ENCODE measurements at regions not wholly inside any gene's neighbourhood (a gene's known extent, or its start where the extent isn't known, plus 50 kb on each side); places are given as distances from the start of the nearest gene placed in this dataset.
"Not testable (repeated sequence)": the region's sequence is repeated elsewhere in the genome, so short reads cannot be mapped to it uniquely, and the experiment has no call there.

DNA sequence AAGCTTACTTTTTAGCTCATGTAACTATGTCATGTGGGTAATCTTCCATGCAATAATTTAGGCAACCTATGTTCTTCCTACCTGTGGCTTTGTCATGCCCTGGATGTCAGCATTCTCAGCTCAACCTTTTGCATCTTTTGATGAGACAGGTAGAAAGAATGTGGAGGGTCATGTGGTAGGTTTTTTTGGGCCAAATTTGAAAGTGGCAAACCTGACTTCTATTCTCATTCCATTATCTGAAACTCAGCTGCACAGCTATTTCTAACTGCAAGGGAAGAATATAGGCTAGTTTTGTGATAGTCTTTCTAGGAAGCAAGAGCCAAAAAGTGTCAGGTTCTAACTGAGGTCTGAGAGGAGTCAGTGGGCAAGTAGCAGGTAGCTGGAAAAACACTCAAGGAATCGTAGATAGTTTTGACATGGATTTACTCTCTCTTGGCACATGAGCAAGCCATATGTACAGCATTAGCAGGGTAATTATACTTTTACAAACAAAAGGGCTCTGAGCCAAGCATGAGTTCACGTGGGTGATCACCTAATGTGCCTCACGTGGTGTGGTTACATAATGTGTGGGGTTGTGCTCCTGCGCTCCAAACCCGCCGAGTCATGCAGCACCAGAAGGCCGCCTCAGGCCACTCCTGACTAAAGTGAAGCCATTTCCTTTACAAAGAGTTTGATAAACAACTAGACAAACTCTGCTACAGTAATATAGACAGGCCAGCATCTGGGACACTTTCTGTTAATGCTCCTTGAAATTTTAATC, 1013.8 kb downstream of the PLA2G4A start:
- WGBS (ENCODE audit: insufficient coverage), result no CpG with 5 or more reads among the region's 7 CpGs
- Histone ChIP-seq H3K27me3 (ENCODE audit: control insufficient read depth, insufficient read depth, low read length) (no peaks in the 10 kb centered on the region), H3K4me3 (ENCODE audit: low read length) (no peak overlapping the region), H3K4me1 (ENCODE audit: control insufficient read depth, insufficient read depth, low read length) (no peaks in the 10 kb centered on the region), H3K36me3 (ENCODE audit: control insufficient read depth, insufficient read depth, low read length) (no peaks in the 10 kb centered on the region), H3K27ac (ENCODE audit: low read length) (no peak overlapping the region), H3K9me3 (replicated peaks; ENCODE audit: control insufficient read depth, low read depth, low read length) (no peaks in the 10 kb centered on the region)
- peak; percentile 25 for DNase-seq

DNA sequence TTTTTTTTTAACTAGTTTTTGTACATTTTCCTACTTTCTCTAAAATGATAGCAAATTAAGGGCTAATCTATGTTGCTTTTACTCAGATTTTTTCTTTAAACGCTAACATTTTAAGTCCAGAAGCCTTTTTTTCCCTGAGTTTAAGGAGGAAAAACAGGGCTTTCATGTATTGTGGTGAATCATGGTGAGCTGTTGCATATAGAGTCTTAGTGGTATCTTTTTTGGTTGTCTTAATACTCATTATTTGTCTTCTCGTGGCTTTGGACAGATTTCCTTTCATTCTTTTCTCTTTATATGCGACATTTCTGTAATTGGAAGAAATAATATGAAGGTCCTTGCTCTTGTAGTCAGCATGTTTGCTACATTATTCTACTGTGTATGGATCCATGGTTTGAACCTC, 1015.6 kb downstream of the PLA2G4A start:
- H3K4me1 ChIP-seq (ENCODE audit: control insufficient read depth, insufficient read depth, low read length), result no peaks in the 10 kb centered on the region
- no peaks in the 10 kb centered on the region for H3K36me3 ChIP-seq (ENCODE audit: control insufficient read depth, insufficient read depth, low read length)
- no peaks in the 10 kb centered on the region for H3K9me3 ChIP-seq (replicated peaks; ENCODE audit: control insufficient read depth, low read depth, low read length)
- H3K27me3 ChIP-seq (ENCODE audit: control insufficient read depth, insufficient read depth, low read length), result no peaks in the 10 kb centered on the region
- no peak overlapping the region for H3K4me3 ChIP-seq (ENCODE audit: low read length)
- no peak overlapping the region for H3K27ac ChIP-seq (ENCODE audit: low read length)
- WGBS (ENCODE audit: insufficient coverage), result no CpG with 5 or more reads among the region's 3 CpGs
- no peak for DNase-seq

DNA sequence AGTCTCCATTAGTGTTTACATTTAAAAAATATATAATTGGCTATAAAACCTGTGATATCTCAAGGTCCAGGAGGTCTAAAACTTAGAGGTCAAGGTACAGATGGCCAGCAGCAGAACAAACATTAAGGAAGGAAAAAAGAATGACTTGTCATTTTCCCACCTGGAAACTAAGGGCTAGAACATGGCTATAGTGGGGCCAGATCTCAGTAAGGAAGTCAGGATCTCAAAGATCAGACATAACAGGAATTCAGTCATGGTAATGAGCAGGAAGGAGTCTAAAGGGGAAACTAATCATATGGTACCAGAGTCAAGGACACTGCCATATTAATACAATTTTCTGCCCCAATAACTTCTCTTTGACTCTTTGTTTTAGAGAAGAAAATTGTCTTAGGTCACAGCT, 1018.8 kb downstream of the PLA2G4A start:
- H3K4me1 ChIP-seq (ENCODE audit: control insufficient read depth, insufficient read depth, low read length), result no peaks in the 10 kb centered on the region
- H3K4me3 ChIP-seq (ENCODE audit: low read length), result no peak overlapping the region
- H3K36me3 ChIP-seq (ENCODE audit: control insufficient read depth, insufficient read depth, low read length), result no peaks in the 10 kb centered on the region

DNA sequence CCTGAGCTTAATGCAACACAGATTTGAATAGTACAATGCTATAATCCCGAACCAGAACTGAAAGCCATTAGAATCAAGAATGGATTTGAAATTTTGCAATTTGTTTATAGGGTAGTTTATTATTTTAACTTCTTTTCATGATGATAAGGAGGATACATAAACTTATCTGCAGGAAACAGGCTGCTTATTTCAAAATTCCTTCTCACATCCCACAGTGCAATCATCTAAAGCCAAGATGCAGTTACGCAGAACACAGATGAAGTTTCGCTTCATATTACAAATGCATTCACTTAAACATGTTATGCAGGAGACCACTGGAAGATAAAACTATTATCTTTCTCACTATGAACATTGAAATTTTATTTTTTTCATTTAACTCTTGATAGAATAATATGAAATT, 1019.6 kb downstream of the PLA2G4A start:
- WGBS (ENCODE audit: insufficient coverage), result no CpG with 5 or more reads among the region's 3 CpGs

More for the DNA sequence above, 1018.8 kb downstream of the PLA2G4A start:
- Histone ChIP-seq H3K27me3 (ENCODE audit: control insufficient read depth, insufficient read depth, low read length) (no peaks in the 10 kb centered on the region), H3K27ac (ENCODE audit: low read length) (no peak overlapping the region), H3K9me3 (replicated peaks; ENCODE audit: control insufficient read depth, low read depth, low read length) (no peaks in the 10 kb centered on the region)
- DNase-seq, result no peak

DNA sequence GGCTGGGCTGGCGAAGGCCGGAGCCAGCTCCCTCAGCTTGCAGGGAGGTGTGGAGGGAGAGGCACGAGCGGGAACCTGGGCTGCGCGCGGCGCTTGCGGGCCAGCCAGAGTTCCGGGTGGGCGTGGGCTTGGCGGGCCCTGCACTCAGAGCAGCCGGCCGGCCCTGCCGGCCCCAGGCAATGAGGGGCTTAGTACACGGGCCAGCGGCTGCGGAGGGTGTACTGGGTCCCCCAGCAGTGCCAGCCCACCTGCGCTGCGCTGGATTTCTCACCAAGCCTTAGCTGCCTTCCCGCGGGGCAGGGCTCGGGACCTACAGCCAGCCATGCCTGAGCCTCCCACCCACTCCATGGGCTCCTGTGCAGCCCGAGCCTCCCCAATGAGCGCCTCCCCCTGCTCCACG, 1021.4 kb downstream of the PLA2G4A start:
- WGBS (ENCODE audit: insufficient coverage), result 95% methylated on average over 26 of the region's 26 CpGs
- not testable (repeated sequence) for H3K4me1 ChIP-seq (ENCODE audit: control insufficient read depth, insufficient read depth, low read length); H3K9me3 ChIP-seq (replicated peaks; ENCODE audit: control insufficient read depth, low read depth, low read length); H3K4me3 ChIP-seq (ENCODE audit: low read length); H3K36me3 ChIP-seq (ENCODE audit: control insufficient read depth, insufficient read depth, low read length); H3K27me3 ChIP-seq (ENCODE audit: control insufficient read depth, insufficient read depth, low read length); DNase-seq; H3K27ac ChIP-seq (ENCODE audit: low read length)

More for the DNA sequence above, 1019.6 kb downstream of the PLA2G4A start:
- no peak overlapping the region for H3K4me3 ChIP-seq (ENCODE audit: low read length)
- no peaks in the 10 kb centered on the region for H3K4me1 ChIP-seq (ENCODE audit: control insufficient read depth, insufficient read depth, low read length)
- no peaks in the 10 kb centered on the region for H3K9me3 ChIP-seq (replicated peaks; ENCODE audit: control insufficient read depth, low read depth, low read length)
- peak; percentile 7 for DNase-seq
- no peak overlapping the region for H3K27ac ChIP-seq (ENCODE audit: low read length)
- no peaks in the 10 kb centered on the region for H3K36me3 ChIP-seq (ENCODE audit: control insufficient read depth, insufficient read depth, low read length)
- H3K27me3 ChIP-seq (ENCODE audit: control insufficient read depth, insufficient read depth, low read length), result no peaks in the 10 kb centered on the region

DNA sequence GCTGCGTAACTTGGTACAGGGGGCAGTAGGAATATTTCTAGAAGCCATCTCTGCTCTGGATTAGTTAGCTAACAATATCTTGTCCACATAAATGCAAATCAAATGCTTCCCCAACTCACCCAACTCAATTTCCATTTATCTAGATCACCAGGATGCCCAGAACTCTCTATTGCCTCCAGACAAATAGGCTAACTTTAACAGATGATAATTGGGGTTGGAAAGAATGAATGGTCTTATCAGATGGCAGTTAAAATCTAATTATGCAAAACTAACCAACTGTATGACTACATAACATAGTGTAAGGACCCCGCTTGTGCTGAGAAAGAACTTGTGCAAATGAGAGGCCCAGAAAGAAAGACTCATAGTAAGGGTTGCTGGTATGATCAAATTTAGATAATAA, 1024.8 kb downstream of the PLA2G4A start:
- no peak overlapping the region for H3K27ac ChIP-seq (ENCODE audit: low read length)
- no peaks in the 10 kb centered on the region for H3K9me3 ChIP-seq (replicated peaks; ENCODE audit: control insufficient read depth, low read depth, low read length)
- H3K4me1 ChIP-seq (ENCODE audit: control insufficient read depth, insufficient read depth, low read length), result no peaks in the 10 kb centered on the region
- no peaks in the 10 kb centered on the region for H3K36me3 ChIP-seq (ENCODE audit: control insufficient read depth, insufficient read depth, low read length)
- DNase-seq, result no peak
- 100% methylated on average over 1 of the region's 2 CpGs for WGBS (ENCODE audit: insufficient coverage)
- no peaks in the 10 kb centered on the region for H3K27me3 ChIP-seq (ENCODE audit: control insufficient read depth, insufficient read depth, low read length)
- H3K4me3 ChIP-seq (ENCODE audit: low read length), result no peak overlapping the region

DNA sequence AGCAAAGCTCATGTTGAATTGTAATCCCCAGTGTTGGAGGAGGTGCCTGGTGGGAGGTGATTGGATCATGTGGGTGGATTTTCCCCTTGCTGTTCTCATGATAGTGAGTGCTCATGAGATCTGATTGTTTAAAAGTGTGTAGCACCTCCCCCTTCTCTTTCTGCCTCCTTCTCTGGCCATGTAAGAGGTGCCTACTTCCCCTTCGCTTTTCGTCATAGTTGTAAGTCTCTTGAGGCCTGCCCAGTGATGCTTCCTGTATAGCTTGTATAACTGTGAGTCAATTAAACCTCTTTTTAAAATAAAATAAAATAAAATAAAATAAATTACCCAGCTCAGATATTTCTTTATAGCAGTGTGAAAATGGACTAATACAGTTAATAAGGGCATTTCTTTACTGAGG, 1025.7 kb downstream of the PLA2G4A start:
- WGBS (ENCODE audit: insufficient coverage), result no CpG with 5 or more reads among the region's 2 CpGs
- Histone ChIP-seq H3K9me3 (replicated peaks; ENCODE audit: control insufficient read depth, low read depth, low read length) (no peaks in the 10 kb centered on the region), H3K27ac (ENCODE audit: low read length) (no peak overlapping the region), H3K4me1 (ENCODE audit: control insufficient read depth, insufficient read depth, low read length) (no peaks in the 10 kb centered on the region), H3K36me3 (ENCODE audit: control insufficient read depth, insufficient read depth, low read length) (no peaks in the 10 kb centered on the region), H3K4me3 (ENCODE audit: low read length) (no peak overlapping the region), H3K27me3 (ENCODE audit: control insufficient read depth, insufficient read depth, low read length) (no peaks in the 10 kb centered on the region)
- DNase-seq, result no peak

DNA sequence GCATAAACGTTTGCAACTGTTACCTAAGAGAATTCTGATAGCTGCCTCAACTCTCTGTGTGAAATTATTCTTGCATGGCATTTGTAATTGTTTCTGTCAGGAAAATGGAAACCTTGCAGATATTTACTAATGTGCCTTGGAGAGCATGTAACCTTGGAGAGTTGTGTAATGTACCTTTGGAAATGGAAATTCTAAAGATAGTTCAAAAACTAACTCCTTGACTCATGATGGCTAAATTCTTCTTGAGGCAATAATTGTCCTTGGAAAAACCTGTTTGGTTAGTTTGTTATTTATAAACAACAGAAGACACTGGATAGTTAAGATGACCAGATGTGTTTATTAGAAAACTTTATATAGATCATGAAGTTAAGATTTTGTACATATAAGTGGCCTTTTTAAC, 1033.8 kb downstream of the PLA2G4A start:
- no peaks in the 10 kb centered on the region for H3K4me1 ChIP-seq (ENCODE audit: control insufficient read depth, insufficient read depth, low read length)
- no peaks in the 10 kb centered on the region for H3K27me3 ChIP-seq (ENCODE audit: control insufficient read depth, insufficient read depth, low read length)
- H3K4me3 ChIP-seq (ENCODE audit: low read length), result no peak overlapping the region
- no peaks in the 10 kb centered on the region for H3K9me3 ChIP-seq (replicated peaks; ENCODE audit: control insufficient read depth, low read depth, low read length)
- H3K36me3 ChIP-seq (ENCODE audit: control insufficient read depth, insufficient read depth, low read length), result no peaks in the 10 kb centered on the region
- DNase-seq, result no peak
- H3K27ac ChIP-seq (ENCODE audit: low read length), result no peak overlapping the region
- WGBS (ENCODE audit: insufficient coverage), result no CpG with 5 or more reads among the region's 1 CpG

DNA sequence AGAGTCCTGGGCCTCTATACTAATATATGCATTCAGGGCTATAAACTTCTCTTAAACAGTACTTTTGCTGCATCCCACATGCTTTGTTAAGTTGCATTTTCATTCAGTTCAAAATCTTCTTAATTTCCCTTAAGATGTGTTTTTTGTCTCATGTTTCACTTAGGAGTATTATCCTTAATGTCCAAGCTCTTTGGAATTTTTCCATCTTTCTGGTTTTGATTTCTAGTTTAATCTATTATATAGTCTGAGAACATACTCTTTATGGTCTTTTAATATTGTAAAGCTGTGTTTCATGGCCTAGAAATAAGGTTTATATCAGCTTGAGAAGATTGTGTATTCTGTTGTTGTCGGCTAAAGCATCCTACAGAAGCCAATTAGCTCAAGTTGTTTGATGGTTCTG, 1041.8 kb downstream of the PLA2G4A start:
- no peak overlapping the region for H3K4me3 ChIP-seq (ENCODE audit: low read length)
- no peaks in the 10 kb centered on the region for H3K36me3 ChIP-seq (ENCODE audit: control insufficient read depth, insufficient read depth, low read length)
- H3K27ac ChIP-seq (ENCODE audit: low read length), result no peak overlapping the region
- DNase-seq, result peak; percentile 72
- no CpG with 5 or more reads among the region's 1 CpG for WGBS (ENCODE audit: insufficient coverage)
- no peaks in the 10 kb centered on the region for H3K4me1 ChIP-seq (ENCODE audit: control insufficient read depth, insufficient read depth, low read length)
- H3K9me3 ChIP-seq (replicated peaks; ENCODE audit: control insufficient read depth, low read depth, low read length), result no peaks in the 10 kb centered on the region
- H3K27me3 ChIP-seq (ENCODE audit: control insufficient read depth, insufficient read depth, low read length), result no peaks in the 10 kb centered on the region

DNA sequence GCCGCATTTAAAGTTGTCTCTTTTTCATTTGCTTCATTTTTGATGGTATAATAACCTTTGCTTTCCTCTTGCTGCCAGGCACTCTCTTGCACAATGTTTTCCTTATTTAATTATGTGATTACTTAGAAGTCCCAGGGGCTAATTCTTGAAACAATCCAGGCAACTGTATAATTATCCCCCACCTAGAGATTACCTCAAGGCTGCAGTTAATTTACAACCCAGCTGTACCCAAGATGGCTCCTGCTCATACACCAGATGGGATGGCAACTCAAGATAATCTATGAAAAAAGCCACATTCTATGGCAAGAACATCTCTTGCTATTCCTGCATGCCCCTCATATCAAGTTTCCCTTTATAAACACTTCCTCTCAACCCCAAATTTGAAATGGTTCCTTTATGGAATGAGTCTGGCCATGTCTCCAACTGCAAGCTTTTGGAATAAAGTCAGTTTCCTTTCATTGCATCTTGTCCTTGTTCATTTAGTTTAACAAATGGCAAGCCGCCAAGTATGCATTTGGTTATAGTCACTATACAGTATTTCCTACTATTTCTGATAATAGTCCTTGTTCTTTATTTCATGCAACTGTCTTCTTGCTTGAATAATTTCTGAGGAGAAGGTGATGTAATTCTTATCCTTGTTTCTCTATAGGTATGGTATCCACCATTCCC, 1042.6 kb downstream of the PLA2G4A start:
- WGBS (ENCODE audit: insufficient coverage), result no CpG with 5 or more reads among the region's 2 CpGs
- H3K36me3 ChIP-seq (ENCODE audit: control insufficient read depth, insufficient read depth, low read length), result no peaks in the 10 kb centered on the region
- no peaks in the 10 kb centered on the region for H3K4me1 ChIP-seq (ENCODE audit: control insufficient read depth, insufficient read depth, low read length)
- no peak overlapping the region for H3K4me3 ChIP-seq (ENCODE audit: low read length)
- H3K27me3 ChIP-seq (ENCODE audit: control insufficient read depth, insufficient read depth, low read length), result no peaks in the 10 kb centered on the region
- no peaks in the 10 kb centered on the region for H3K9me3 ChIP-seq (replicated peaks; ENCODE audit: control insufficient read depth, low read depth, low read length)
- no peak overlapping the region for H3K27ac ChIP-seq (ENCODE audit: low read length)
- DNase-seq, result peak; percentile 23

All from muscle of leg (tissue), 3 donors.